Uterus (tissue), 2 donors: ENCODE measurements at regions not wholly inside any gene's neighbourhood (a gene's known extent, or its start where the extent isn't known, plus 50 kb on each side); places are given as distances from the start of the nearest gene placed in this dataset.

ENCODE experiments used
- CTCF ChIP-seq, 4 experiments: fragments of 200-600 bp in 2 of 4; fragments of 450-650 bp in 2 of 4; sonication (generic) in 2 of 4; IDR thresholded peaks; one replicate each; pipeline ENCODE4 v1.5.1; 2016 to 2019; ENCODE audit warnings: antibody characterized with exemption in 4 of 4, mild to moderate bottlenecking in 2 of 4, moderate library complexity in 1 of 4
- POLR2A ChIP-seq, 2 donors: fragments of 450-650 bp; IDR thresholded peaks; one replicate each; pipeline ENCODE4 v1.6.1; 2016; ENCODE audit warnings: antibody characterized with exemption in 2 of 2, mild to moderate bottlenecking in 1 of 2, moderate library complexity in 1 of 2

GRCh38 chr5:53405396-53405795 is 75.0 kb upstream of the FST start:
- no peak for TF ChIP-seq CTCF (IDR thresholded peaks at IDR 0.05)
- TF ChIP-seq POLR2A (IDR thresholded peaks at IDR 0.05), result no peak
